ENCODE measurements at regions not wholly inside any gene's neighbourhood (a gene's known extent, or its start where the extent isn't known, plus 50 kb on each side); places are given as distances from the start of the nearest gene placed in this dataset.

DNA sequence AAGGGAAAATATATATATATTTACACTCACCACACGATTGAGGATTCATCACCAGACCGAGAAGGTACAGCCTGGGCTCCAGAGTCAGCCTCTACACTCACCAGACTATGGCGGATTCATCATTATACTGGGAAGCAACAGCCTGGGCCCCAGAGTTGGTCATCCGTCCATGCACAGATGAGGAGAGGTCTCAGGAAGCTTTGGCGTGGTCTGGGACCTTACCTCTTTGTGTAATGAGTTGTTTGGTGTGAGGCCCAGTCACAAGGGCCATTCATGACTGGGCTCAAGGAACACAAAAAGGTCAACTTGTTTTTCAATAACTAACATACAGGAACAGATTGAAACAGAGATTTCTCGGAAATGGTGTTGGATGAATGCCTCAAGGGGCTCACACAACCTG is 926.1 kb downstream of the FAM133A start:
- TF ChIP-seq RAD21 (IDR thresholded peaks at IDR 0.05): no peak
- TF ChIP-seq CTCF (IDR thresholded peaks at IDR 0.05; ENCODE audit: low read depth, low read length, missing input control): no peak
- no peak for TF ChIP-seq MAX (IDR thresholded peaks at IDR 0.05)
- no peak for TF ChIP-seq GABPA (IDR thresholded peaks at IDR 0.05 in 1 of 2, conservative IDR thresholded peaks at IDR 0.05 in 1 of 2)
- TF ChIP-seq, protein P1, sequence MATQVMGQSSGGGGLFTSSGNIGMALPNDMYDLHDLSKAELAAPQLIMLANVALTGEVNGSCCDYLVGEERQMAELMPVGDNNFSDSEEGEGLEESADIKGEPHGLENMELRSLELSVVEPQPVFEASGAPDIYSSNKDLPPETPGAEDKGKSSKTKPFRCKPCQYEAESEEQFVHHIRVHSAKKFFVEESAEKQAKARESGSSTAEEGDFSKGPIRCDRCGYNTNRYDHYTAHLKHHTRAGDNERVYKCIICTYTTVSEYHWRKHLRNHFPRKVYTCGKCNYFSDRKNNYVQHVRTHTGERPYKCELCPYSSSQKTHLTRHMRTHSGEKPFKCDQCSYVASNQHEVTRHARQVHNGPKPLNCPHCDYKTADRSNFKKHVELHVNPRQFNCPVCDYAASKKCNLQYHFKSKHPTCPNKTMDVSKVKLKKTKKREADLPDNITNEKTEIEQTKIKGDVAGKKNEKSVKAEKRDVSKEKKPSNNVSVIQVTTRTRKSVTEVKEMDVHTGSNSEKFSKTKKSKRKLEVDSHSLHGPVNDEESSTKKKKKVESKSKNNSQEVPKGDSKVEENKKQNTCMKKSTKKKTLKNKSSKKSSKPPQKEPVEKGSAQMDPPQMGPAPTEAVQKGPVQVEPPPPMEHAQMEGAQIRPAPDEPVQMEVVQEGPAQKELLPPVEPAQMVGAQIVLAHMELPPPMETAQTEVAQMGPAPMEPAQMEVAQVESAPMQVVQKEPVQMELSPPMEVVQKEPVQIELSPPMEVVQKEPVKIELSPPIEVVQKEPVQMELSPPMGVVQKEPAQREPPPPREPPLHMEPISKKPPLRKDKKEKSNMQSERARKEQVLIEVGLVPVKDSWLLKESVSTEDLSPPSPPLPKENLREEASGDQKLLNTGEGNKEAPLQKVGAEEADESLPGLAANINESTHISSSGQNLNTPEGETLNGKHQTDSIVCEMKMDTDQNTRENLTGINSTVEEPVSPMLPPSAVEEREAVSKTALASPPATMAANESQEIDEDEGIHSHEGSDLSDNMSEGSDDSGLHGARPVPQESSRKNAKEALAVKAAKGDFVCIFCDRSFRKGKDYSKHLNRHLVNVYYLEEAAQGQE (IDR thresholded peaks at IDR 0.05): no peak
- no peak for TF ChIP-seq TAF1 (conservative IDR thresholded peaks at IDR 0.05)
- TF ChIP-seq ZBTB33 (IDR thresholded peaks at IDR 0.05): no peak
- no peak for TF ChIP-seq YY1 (IDR thresholded peaks at IDR 0.05)
- no peak for TF ChIP-seq FOXA2 (IDR thresholded peaks at IDR 0.05)
- no peak for TF ChIP-seq RXRA (IDR thresholded peaks at IDR 0.05)
